ENCODE measurements at regions not wholly inside any gene's neighbourhood (a gene's known extent, or its start where the extent isn't known, plus 50 kb on each side); places are given as distances from the start of the nearest gene placed in this dataset.
"Not testable (repeated sequence)": the region's sequence is repeated elsewhere in the genome, so short reads cannot be mapped to it uniquely, and the experiment has no call there.

GRCh38 chr4:55696424-55696823, 60.3 kb upstream of the NMU start:
- H3K27ac Mint-ChIP-seq; DNase-seq; H3K9me3 Mint-ChIP-seq; intact Hi-C loops (cut with micrococcal nuclease); H3K4me1 Mint-ChIP-seq (ENCODE audit: low read depth); H3K36me3 Mint-ChIP-seq; POLR2A ChIA-PET; H3K4me3 Mint-ChIP-seq; CTCF ChIA-PET: not testable (repeated sequence)
- H3K27me3 Mint-ChIP-seq, result peaks cover 23% of the 10 kb centered on the region

- POLR2A ChIA-PET, result no interaction called here
- Mint-ChIP-seq H3K4me1 (ENCODE audit: low read depth) (no peaks in the 10 kb centered on the region), H3K36me3 (no peaks in the 10 kb centered on the region), H3K4me3 (no peak overlapping the region), H3K27ac (no peak overlapping the region), H3K9me3 (no peaks in the 10 kb centered on the region), H3K27me3 (peaks cover 6% of the 10 kb centered on the region)
- CTCF ChIA-PET, result no interaction called here
- no peak for DNase-seq
- intact Hi-C loops (cut with micrococcal nuclease), result no loop called here
Observed at GRCh38 chr4:55706541-55706940, 70.4 kb upstream of the NMU start.

DNA sequence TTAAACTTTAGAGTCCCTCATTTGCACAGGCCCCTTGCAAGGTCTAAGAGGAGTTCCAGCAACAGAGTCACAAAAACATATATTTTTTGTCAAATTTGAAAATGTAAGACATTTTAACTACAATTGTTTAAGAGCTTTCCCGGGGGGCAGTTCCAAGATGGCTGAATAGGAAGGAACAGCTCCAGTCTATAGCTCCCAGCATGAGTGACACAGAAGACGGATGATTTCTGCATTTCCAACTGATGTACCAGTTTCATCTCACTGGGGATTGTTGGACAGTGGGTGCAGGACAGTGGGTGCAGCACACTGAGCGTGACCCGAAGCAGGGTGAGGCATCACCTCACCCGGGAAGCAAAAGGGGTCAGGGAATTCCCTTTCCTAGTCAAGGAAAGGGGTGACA, 71.4 kb upstream of the NMU start:
- no peak overlapping the region for H3K4me3 Mint-ChIP-seq
- POLR2A ChIA-PET, result no interaction called here

GRCh38 chr4:55707991-55708390, 71.9 kb upstream of the NMU start:
- H3K9me3 Mint-ChIP-seq; H3K27ac Mint-ChIP-seq; CTCF ChIA-PET; H3K36me3 Mint-ChIP-seq; H3K4me1 Mint-ChIP-seq (ENCODE audit: low read depth); intact Hi-C loops (cut with micrococcal nuclease); H3K27me3 Mint-ChIP-seq; POLR2A ChIA-PET; DNase-seq; H3K4me3 Mint-ChIP-seq: not testable (repeated sequence)

More for the DNA sequence above, 71.4 kb upstream of the NMU start:
- CTCF ChIA-PET, result no interaction called here
- intact Hi-C loops (cut with micrococcal nuclease), result no loop called here
- Mint-ChIP-seq H3K4me1 (ENCODE audit: low read depth) (no peaks in the 10 kb centered on the region), H3K27ac (no peak overlapping the region), H3K9me3 (no peaks in the 10 kb centered on the region), H3K27me3 (peaks cover 6% of the 10 kb centered on the region), H3K36me3 (no peaks in the 10 kb centered on the region)
- no peak for DNase-seq

GRCh38 chr4:55712835-55713234, 76.7 kb upstream of the NMU start:
- CTCF ChIA-PET; H3K4me3 Mint-ChIP-seq; intact Hi-C loops (cut with micrococcal nuclease); H3K36me3 Mint-ChIP-seq; POLR2A ChIA-PET; H3K4me1 Mint-ChIP-seq (ENCODE audit: low read depth); H3K9me3 Mint-ChIP-seq; DNase-seq; H3K27me3 Mint-ChIP-seq; H3K27ac Mint-ChIP-seq: not testable (repeated sequence)

DNA sequence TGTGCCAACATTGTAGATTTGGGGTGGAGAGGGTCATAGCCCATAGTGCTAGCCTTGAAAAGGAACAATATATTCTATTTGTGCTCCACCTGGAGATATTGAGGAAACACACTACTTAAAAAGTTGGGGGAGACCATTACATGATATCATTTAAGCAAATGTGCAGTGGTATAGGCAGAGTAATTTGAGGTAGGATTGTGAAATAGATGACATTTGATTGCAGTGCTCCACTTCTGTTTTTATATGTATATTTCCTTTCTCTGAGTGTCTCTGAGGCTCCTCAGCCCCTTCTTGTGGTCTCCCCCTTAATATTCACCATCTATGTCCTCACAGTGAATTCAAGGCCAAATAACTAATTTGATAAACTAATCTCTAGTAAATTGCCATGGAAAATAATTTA, 85.6 kb upstream of the NMU start:
- intact Hi-C loops (cut with micrococcal nuclease), result no loop called here
- POLR2A ChIA-PET, result no interaction called here

GRCh38 chr4:55722132-55722531, 86.0 kb upstream of the NMU start:
- intact Hi-C loops (cut with micrococcal nuclease), result no loop called here
- H3K4me1 Mint-ChIP-seq (ENCODE audit: low read depth), result no peaks in the 10 kb centered on the region
- no peak overlapping the region for H3K27ac Mint-ChIP-seq
- no peaks in the 10 kb centered on the region for H3K36me3 Mint-ChIP-seq
- ChIA-PET CTCF (interaction anchor here (1.2 kb wide), 1 partner anchor 15 kb away, joined by 4 read pairs; no protein-coding TSS in a partner anchor), POLR2A (no interaction called here)
- H3K4me3 Mint-ChIP-seq, result no peak overlapping the region
- H3K9me3 Mint-ChIP-seq, result no peaks in the 10 kb centered on the region
- no peaks in the 10 kb centered on the region for H3K27me3 Mint-ChIP-seq
- DNase-seq, result no peak

More for the DNA sequence above, 85.6 kb upstream of the NMU start:
- Mint-ChIP-seq H3K36me3 (no peaks in the 10 kb centered on the region), H3K27me3 (no peaks in the 10 kb centered on the region), H3K4me1 (ENCODE audit: low read depth) (no peaks in the 10 kb centered on the region), H3K27ac (no peak overlapping the region), H3K4me3 (no peak overlapping the region), H3K9me3 (no peaks in the 10 kb centered on the region)
- no peak for DNase-seq
- CTCF ChIA-PET, result no interaction called here

DNA sequence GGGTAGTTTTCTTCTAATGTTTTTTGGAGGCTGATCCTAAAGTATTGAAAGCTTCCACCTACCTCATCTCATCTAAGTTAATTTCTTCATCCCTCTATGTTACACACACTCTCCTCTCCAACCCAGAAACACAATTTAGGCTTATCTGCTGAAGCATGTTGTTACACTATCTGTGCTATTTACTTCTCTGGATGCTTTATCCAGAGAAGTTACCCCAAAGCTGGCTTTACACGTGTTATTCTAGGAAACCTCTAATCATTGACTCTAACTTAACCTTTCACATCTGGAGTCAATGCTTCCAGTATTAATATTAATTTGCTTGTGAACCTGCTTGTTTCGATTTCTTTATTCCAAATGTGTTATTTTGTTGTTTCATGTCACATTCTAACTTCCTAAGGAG, 87.3 kb upstream of the NMU start:
- no peak overlapping the region for H3K4me3 Mint-ChIP-seq
- CTCF ChIA-PET, result no interaction called here
- no peaks in the 10 kb centered on the region for H3K27me3 Mint-ChIP-seq
- no peak for DNase-seq
- no peaks in the 10 kb centered on the region for H3K36me3 Mint-ChIP-seq
- H3K9me3 Mint-ChIP-seq, result no peaks in the 10 kb centered on the region
- no peaks in the 10 kb centered on the region for H3K4me1 Mint-ChIP-seq (ENCODE audit: low read depth)
- intact Hi-C loops (cut with micrococcal nuclease), result no loop called here
- H3K27ac Mint-ChIP-seq, result no peak overlapping the region
- POLR2A ChIA-PET, result no interaction called here

DNA sequence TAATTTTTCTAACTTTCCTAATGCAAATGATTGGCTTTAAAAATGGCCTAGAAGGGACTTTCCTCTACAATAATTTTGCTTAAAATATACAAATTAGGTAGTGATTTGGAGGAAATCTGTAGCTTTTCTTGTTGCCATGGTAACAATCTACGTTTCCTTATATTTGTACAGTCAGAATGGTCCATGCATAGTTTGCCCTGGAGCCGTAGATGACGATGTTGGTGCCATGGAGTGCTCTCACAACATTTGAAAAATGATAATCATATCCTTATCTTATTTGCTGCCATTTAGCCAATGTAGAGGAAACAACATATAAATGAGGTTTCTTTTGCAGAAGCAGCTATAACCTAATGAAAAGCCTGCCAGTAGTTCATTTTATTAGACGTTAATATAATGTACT, 89.0 kb upstream of the NMU start:
- no peaks in the 10 kb centered on the region for H3K36me3 Mint-ChIP-seq
- intact Hi-C loops (cut with micrococcal nuclease), result no loop called here
- no peaks in the 10 kb centered on the region for H3K9me3 Mint-ChIP-seq
- no peak overlapping the region for H3K27ac Mint-ChIP-seq
- H3K4me3 Mint-ChIP-seq, result no peak overlapping the region
- ChIA-PET CTCF (no interaction called here), POLR2A (no interaction called here)
- no peak for DNase-seq
- no peaks in the 10 kb centered on the region for H3K4me1 Mint-ChIP-seq (ENCODE audit: low read depth)
- peaks cover under 1% of the 10 kb centered on the region for H3K27me3 Mint-ChIP-seq

DNA sequence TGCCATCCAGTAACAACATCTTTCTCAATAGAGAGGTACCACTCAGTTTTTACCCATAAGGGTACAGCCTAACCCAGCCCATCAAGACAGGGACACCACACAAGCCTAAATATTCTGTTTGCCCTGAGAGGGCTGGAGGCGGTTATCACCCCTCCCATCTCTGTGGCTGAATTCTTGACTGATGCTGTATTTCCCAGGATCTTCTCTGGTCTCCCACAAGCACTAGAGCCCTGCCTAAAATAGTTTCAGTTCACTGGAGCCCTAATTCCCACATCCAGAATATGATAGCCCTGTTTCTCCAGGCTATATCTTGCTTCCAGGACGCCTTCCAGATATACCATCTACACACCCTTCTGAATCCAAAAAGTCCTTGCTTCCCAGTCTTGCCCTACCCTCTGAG, 91.6 kb upstream of the NMU start:
- H3K27me3 Mint-ChIP-seq, result peaks cover 11% of the 10 kb centered on the region
- ChIA-PET POLR2A (no interaction called here), CTCF (no interaction called here)
- no peaks in the 10 kb centered on the region for H3K9me3 Mint-ChIP-seq
- intact Hi-C loops (cut with micrococcal nuclease), result no loop called here
- no peaks in the 10 kb centered on the region for H3K36me3 Mint-ChIP-seq
- H3K4me1 Mint-ChIP-seq (ENCODE audit: low read depth), result no peaks in the 10 kb centered on the region
- no peak overlapping the region for H3K4me3 Mint-ChIP-seq
- no peak overlapping the region for H3K27ac Mint-ChIP-seq
- DNase-seq, result no peak

DNA sequence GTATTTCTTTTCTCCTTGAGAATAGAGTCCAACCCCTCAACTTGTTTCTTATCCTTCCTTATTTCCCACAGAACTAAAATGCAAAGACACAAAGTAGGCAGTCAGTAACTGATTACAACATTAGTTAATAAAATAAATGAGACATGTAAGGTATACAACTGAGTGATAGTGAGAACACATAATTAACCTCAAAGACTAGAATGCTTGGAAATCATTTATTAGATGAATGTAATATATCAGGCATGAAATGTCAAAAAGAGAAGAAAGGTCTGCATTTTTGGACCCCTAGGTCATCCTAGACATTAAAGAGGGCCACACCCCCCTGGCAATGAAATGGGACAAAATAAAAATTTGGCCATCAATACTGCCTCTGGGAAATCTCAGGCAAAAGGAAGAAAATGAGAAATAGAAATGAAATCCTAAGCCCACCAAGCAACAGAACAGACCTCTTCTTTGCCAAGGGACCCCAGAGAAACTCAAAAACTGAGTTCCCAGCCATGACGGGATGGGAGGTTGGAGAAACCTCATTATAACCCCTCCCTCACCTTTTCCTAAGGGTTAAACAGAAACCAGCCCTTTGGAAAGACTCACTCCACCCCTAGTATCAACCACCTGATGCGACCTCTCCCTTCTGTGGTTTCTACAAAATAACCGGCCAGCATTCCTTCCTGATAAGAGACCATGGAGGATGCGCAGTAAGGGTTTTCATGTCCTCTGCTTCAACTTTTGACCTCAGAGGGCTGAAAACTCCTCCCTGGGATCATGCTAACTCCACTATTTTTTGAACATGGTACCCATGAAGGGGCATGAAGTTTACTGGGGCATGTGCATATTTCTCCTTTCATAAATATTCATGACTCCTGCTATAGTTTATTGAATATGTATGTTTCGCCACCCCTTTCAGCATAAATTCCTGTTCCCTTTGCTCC, 90.0 kb upstream of the EXOC1L start:
- H3K4me1 Mint-ChIP-seq (ENCODE audit: low read depth), result no peaks in the 10 kb centered on the region
- H3K9me3 Mint-ChIP-seq, result no peaks in the 10 kb centered on the region
- intact Hi-C loops (cut with micrococcal nuclease), result loop anchor here (10.0 kb wide), 1 partner anchor 415 kb away; no protein-coding TSS in a partner anchor
- ChIA-PET CTCF (no interaction called here), POLR2A (no interaction called here)
- no peak for DNase-seq
- no peaks in the 10 kb centered on the region for H3K36me3 Mint-ChIP-seq
- H3K27ac Mint-ChIP-seq, result no peak overlapping the region
- no peak overlapping the region for H3K4me3 Mint-ChIP-seq
- peaks cover 16% of the 10 kb centered on the region for H3K27me3 Mint-ChIP-seq

DNA sequence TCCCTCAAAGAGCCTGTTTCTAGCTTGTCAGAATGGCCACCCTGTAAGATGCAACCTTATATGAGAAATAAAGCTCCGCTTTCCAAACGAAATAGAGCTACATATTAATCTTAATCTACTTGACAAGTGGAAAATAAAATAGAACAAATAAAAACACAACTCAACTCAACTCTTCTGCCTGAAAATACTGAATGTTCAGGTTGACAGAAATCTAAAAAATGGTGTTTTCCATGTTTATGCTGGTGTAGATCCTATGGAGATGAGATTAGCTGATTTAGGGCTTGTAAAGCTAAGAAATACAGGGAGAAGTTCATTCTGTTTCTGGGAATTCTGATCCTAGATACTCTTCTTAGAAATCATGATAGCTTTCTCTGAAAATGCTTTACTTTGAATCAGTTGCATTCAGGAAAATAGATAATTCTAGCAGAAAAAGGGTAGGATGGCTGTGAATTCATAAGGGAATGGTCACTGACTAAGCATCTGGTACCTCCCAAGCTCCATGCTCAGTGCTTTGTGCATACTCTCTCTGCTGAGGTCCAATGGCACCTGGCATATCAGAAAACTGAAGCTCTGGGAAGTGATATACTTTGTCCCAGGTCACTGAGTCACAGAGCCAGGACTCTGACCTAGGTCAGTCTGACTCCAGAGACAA, 89.2 kb upstream of the EXOC1L start:
- Mint-ChIP-seq H3K27me3 (peaks cover 18% of the 10 kb centered on the region), H3K36me3 (no peaks in the 10 kb centered on the region), H3K9me3 (no peaks in the 10 kb centered on the region), H3K4me1 (ENCODE audit: low read depth) (no peaks in the 10 kb centered on the region), H3K27ac (no peak overlapping the region), H3K4me3 (no peak overlapping the region)
- ChIA-PET CTCF (no interaction called here), POLR2A (no interaction called here)
- intact Hi-C loops (cut with micrococcal nuclease), result loop anchor here (10.0 kb wide), 1 partner anchor 416 kb away; no protein-coding TSS in a partner anchor
- no peak for DNase-seq

DNA sequence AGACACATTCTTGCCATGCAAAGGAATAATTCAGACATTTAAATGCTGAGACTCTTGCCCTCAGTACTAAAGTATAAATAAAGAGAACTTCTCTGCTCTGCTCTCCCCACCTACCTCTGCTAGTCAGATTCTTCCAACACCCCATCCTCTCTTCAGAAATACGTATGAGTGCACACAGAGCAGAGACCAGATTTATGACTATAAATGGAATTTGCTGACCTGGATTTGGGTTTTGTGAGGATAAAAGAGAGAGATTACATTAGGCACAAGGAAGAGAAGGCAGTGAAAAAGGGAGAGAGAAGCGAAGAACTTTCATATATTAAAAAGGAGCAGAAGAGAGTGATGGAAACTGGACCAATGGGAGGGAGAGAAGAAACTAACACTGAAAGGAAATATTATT, 87.6 kb upstream of the EXOC1L start:
- Mint-ChIP-seq H3K4me1 (ENCODE audit: low read depth) (no peaks in the 10 kb centered on the region), H3K27ac (no peak overlapping the region), H3K27me3 (peaks cover 26% of the 10 kb centered on the region), H3K36me3 (no peaks in the 10 kb centered on the region), H3K4me3 (no peak overlapping the region), H3K9me3 (no peaks in the 10 kb centered on the region)
- ChIA-PET CTCF (no interaction called here), POLR2A (no interaction called here)
- intact Hi-C loops (cut with micrococcal nuclease), result loop anchor here (10.0 kb wide), 1 partner anchor 417 kb away; no protein-coding TSS in a partner anchor
- no peak for DNase-seq
